NCI-H187 treated with DMSO at 0.1 percent for 48 hours (cell line): ENCODE measurements at regions not wholly inside any gene's neighbourhood (a gene's known extent, or its start where the extent isn't known, plus 50 kb on each side); places are given as distances from the start of the nearest gene placed in this dataset.

ENCODE experiments used
- DNase-seq: peaks from one replicate; lab custom pipeline; 2025; lab: John Stamatoyannopoulos, UW

GRCh38 chr1:173422456-173422976, 54.6 kb upstream of the PRDX6 start:
- DNase-seq = no peak

- no peak for DNase-seq
These were observed 53.8 kb upstream of the PRDX6 start for GRCh38 chr1:173423291-173423690.

GRCh38 chr1:173424143-173424542, 53.0 kb upstream of the PRDX6 start:
- no peak for DNase-seq

- no peak for DNase-seq
These were observed 52.2 kb upstream of the PRDX6 start for GRCh38 chr1:173424782-173425407.

GRCh38 chr1:173426057-173426456, 51.1 kb upstream of the PRDX6 start:
- DNase-seq = no peak

- no peak for DNase-seq
These were observed 49.7 kb upstream of the PRDX6 start for GRCh38 chr1:173427146-173428054.
